Activated CD8-positive, alpha-beta T cell treated with anti-CD3 and anti-CD28 coated beads for 36 hours (primary cell): ENCODE measurements at regions not wholly inside any gene's neighbourhood (a gene's known extent, or its start where the extent isn't known, plus 50 kb on each side); places are given as distances from the start of the nearest gene placed in this dataset.

ENCODE experiments used
- ATAC-seq: fragments of 200-7000 bp; cut with Tn5 transposase; one replicate; pipeline ENCODE4 v1.10.0; 2021; ENCODE audit warnings: mild to moderate bottlenecking, moderate library complexity
- CTCF ChIA-PET: fragments of 350-600 bp; sonication (Branson Sonifier 250); formaldehyde crosslinking; loops from one replicate; lab custom pipeline; 2021; ENCODE audit warnings: antibody characterized with exemption; lab: Charles Lee
- POLR2A ChIA-PET: fragments of 350-600 bp; sonication (Branson Sonifier 250); formaldehyde crosslinking; loops from one replicate; lab custom pipeline; 2021; ENCODE audit warnings: antibody characterized with exemption; lab: Charles Lee
- DNase-seq: peaks from one replicate; pipeline ENCODE4 v3.0.0-alpha.2; 2020
- H3K27ac Mint-ChIP-seq: one replicate; pipeline ENCODE4 v1.8.0; 2021; ENCODE audit warnings: mild to moderate bottlenecking, mixed read lengths
- H3K27me3 Mint-ChIP-seq: one replicate; pipeline ENCODE4 v1.8.0; 2021; ENCODE audit warnings: mixed read lengths
- H3K36me3 Mint-ChIP-seq: one replicate; pipeline ENCODE4 v1.8.0; 2021; ENCODE audit warnings: low read depth, mixed read lengths
- H3K4me1 Mint-ChIP-seq: one replicate; pipeline ENCODE4 v1.8.0; 2021; ENCODE audit warnings: low read depth, mixed read lengths
- H3K4me3 Mint-ChIP-seq: one replicate; pipeline ENCODE4 v1.8.0; 2021; ENCODE audit warnings: mild to moderate bottlenecking, moderate library complexity, mixed read lengths
- H3K9me3 Mint-ChIP-seq: one replicate; pipeline ENCODE4 v1.8.0; 2021; ENCODE audit warnings: mixed read lengths
- intact Hi-C: fragments of 100-400 bp; cut with micrococcal nuclease; formaldehyde crosslinking; loops from one replicate; pipeline ENCODE4 v1.10.0; 2022
- TF ChIP-seq, protein P1 (sequence below): fragments of 200-600 bp; IDR thresholded peaks from one replicate; pipeline ENCODE4 v1.8.0; 2022; ENCODE audit warnings: antibody characterized with exemption, mild to moderate bottlenecking

DNA sequence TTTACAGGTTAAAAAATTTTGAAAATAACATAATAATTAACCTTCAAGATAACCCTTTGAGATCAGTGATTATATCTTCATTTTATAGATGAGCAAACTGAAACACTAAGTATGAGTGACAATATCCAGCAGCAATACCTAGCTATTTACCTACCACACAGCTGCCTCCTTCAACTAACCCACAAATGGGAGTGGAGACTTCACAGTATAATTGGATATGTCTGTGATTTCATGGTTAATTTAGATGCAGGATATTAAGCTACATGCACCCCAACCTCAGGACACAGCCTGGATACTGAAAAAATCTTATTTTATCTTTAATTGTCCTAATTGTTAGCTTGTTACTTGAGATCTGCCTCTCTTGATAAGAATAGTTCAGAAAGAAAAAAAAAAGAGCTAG is 297.2 kb upstream of the ANO5 start:
- TF ChIP-seq, protein P1, sequence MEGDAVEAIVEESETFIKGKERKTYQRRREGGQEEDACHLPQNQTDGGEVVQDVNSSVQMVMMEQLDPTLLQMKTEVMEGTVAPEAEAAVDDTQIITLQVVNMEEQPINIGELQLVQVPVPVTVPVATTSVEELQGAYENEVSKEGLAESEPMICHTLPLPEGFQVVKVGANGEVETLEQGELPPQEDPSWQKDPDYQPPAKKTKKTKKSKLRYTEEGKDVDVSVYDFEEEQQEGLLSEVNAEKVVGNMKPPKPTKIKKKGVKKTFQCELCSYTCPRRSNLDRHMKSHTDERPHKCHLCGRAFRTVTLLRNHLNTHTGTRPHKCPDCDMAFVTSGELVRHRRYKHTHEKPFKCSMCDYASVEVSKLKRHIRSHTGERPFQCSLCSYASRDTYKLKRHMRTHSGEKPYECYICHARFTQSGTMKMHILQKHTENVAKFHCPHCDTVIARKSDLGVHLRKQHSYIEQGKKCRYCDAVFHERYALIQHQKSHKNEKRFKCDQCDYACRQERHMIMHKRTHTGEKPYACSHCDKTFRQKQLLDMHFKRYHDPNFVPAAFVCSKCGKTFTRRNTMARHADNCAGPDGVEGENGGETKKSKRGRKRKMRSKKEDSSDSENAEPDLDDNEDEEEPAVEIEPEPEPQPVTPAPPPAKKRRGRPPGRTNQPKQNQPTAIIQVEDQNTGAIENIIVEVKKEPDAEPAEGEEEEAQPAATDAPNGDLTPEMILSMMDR, result no peak
- ATAC-seq, result no peak
- Mint-ChIP-seq H3K4me3 (no peak overlapping the region), H3K27me3 (no peaks in the 10 kb centered on the region), H3K9me3 (peaks cover 2% of the 10 kb centered on the region), H3K36me3 (no peaks in the 10 kb centered on the region), H3K4me1 (no peaks in the 10 kb centered on the region), H3K27ac (no peak overlapping the region)
- DNase-seq, result no peak
- intact Hi-C loops, result no loop called here
- ChIA-PET CTCF (interaction anchor here (1.0 kb wide), 1 partner anchor 22 kb away, joined by 3 read pairs; no protein-coding TSS in a partner anchor), POLR2A (no interaction called here)

DNA sequence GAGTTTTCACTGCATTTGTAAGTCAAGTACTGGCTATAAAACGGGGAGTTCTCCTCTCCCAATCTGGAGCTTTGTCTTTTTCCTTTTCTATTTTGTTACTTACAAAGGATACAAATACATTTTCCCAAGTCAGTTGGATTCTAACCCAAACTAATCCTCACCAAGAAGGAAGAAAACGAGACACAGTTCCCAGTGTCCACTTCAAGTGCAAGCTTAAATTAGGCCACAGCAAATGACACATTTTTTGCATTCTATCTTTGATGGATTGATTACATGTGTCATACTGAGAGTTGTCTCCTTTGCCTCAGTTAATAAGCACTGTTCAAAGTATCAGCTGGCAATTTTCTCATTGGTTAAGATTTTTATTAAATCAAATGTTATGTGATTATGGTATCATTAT is 296.7 kb upstream of the ANO5 start:
- no peak overlapping the region for H3K27ac Mint-ChIP-seq
- CTCF ChIA-PET, result interaction anchor here (1.0 kb wide), 1 partner anchor 23 kb away, joined by 3 read pairs; no protein-coding TSS in a partner anchor

DNA sequence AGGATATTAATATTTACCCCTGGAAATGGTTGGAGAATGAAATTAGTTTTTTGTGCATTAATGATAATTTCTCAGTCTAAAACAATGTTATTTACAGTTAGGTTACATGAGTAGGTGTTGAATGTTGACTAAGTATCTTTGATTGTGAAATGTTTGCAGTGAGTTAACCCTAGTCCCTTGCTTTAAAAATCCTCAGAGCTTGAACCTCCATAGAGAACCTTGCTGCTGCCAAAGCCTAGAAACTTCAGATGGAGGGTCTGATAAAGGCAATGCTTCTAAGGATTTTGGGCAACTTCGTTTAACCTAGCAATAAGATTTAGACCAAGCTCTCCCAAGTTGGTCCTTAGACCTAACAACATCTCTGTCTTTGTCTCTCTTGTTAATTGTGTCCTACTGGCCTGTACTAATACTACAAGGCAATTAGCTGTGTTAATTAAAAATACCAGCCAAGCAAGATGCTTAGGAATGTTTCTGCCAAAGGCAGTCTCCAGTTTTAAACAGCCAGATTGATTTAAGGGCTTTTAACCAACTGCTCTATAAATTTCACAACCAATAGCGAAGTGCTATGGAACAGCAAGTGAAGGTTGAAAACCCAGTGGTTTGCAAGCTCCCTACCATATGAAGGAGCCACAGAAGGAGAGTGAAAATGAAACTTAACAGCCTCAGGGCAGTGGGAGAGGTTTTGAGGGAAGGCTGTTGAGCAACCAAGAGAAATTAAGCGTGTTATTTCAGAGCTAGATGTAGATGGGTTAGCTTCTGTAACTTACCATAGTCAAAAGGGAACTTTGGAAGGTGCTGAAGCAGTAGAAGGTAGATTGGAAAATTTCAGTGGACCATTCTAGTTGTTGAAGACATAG is 295.9 kb upstream of the ANO5 start:
- CTCF ChIA-PET, result interaction anchor here (1.0 kb wide), 1 partner anchor 23 kb away, joined by 3 read pairs; no protein-coding TSS in a partner anchor
- no peaks in the 10 kb centered on the region for H3K9me3 Mint-ChIP-seq
- no peak overlapping the region for H3K27ac Mint-ChIP-seq
- DNase-seq (no peak), ATAC-seq (no peak)
- no peaks in the 10 kb centered on the region for H3K4me1 Mint-ChIP-seq
- POLR2A ChIA-PET, result interaction anchor here (0.6 kb wide), 1 partner anchor 183 kb away, joined by 3 read pairs; no protein-coding TSS in a partner anchor
- intact Hi-C loops, result no loop called here
- H3K27me3 Mint-ChIP-seq, result no peaks in the 10 kb centered on the region
- H3K36me3 Mint-ChIP-seq, result no peaks in the 10 kb centered on the region
- no peak overlapping the region for H3K4me3 Mint-ChIP-seq
- TF ChIP-seq, protein P1, result no peak

More for the DNA sequence above, 296.7 kb upstream of the ANO5 start:
- DNase-seq, result no peak
- TF ChIP-seq, protein P1, result no peak
- no peak for ATAC-seq
- intact Hi-C loops, result no loop called here
- Mint-ChIP-seq H3K4me1 (no peaks in the 10 kb centered on the region), H3K9me3 (no peaks in the 10 kb centered on the region), H3K27me3 (no peaks in the 10 kb centered on the region), H3K36me3 (no peaks in the 10 kb centered on the region), H3K4me3 (no peak overlapping the region)
- POLR2A ChIA-PET, result interaction anchor here (0.6 kb wide), 1 partner anchor 183 kb away, joined by 3 read pairs; no protein-coding TSS in a partner anchor

DNA sequence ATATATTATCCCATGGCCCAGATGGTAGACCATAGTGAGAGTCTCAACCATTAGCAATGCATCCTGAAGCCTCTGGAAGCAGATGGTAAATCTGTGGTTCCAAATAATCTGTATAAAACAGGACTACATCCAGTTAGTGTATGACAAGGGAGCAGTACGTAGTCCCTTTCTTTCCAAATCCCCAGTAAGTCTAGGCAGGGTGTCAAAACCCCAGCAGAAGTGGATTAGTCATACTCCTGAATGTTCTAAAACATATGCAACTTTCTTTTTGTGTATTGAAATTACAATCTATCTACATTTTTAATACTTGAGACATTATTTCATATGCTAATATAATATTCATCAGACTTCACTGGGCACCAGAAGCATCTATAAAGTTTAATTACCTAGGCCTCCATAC is 295.1 kb upstream of the ANO5 start:
- ATAC-seq (no peak), DNase-seq (no peak)
- Mint-ChIP-seq H3K36me3 (no peaks in the 10 kb centered on the region), H3K4me3 (no peak overlapping the region), H3K27me3 (no peaks in the 10 kb centered on the region), H3K4me1 (no peaks in the 10 kb centered on the region), H3K9me3 (no peaks in the 10 kb centered on the region), H3K27ac (no peak overlapping the region)
- ChIA-PET POLR2A (no interaction called here), CTCF (no interaction called here)
- intact Hi-C loops, result no loop called here
- TF ChIP-seq, protein P1, result no peak

DNA sequence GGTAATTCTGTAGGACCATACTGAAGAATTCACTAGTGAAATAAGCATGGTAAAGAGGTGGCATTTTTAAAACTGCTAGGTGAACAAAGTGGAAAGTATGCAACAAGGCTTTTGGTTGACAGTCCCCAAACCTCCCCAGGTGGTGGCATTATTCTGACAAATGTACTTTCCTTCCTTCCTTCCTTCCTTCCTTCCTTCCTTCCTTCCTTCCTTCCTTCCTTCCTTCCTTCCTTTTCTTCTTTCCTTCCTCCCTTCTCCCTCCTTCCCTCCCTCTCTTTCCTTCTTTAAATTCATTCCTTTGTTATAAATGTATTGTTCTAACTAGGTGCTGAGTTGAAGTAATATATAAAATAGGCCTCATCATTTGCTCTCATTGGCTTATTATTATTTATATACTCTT is 284.7 kb upstream of the ANO5 start:
- Mint-ChIP-seq H3K9me3 (no peaks in the 10 kb centered on the region), H3K36me3 (no peaks in the 10 kb centered on the region), H3K27ac (no peak overlapping the region), H3K27me3 (no peaks in the 10 kb centered on the region), H3K4me1 (no peaks in the 10 kb centered on the region), H3K4me3 (no peak overlapping the region)
- no peak for DNase-seq
- ChIA-PET POLR2A (no interaction called here), CTCF (no interaction called here)
- TF ChIP-seq, protein P1, result no peak
- no peak for ATAC-seq
- intact Hi-C loops, result no loop called here
